GM21423 (cell line): ENCODE measurements at regions not wholly inside any gene's neighbourhood (a gene's known extent, or its start where the extent isn't known, plus 50 kb on each side); places are given as distances from the start of the nearest gene placed in this dataset.
"Not testable (repeated sequence)": the region's sequence is repeated elsewhere in the genome, so short reads cannot be mapped to it uniquely, and the experiment has no call there.

Experiments used
- ATAC-seq: cut with Tn5 transposase; IDR thresholded peaks from one replicate; pipeline ENCODE4 v1.9.1; 2021; ENCODE audit warnings: mild to moderate bottlenecking, moderate library complexity; ENCODE audit not compliant: unreplicated experiment

DNA sequence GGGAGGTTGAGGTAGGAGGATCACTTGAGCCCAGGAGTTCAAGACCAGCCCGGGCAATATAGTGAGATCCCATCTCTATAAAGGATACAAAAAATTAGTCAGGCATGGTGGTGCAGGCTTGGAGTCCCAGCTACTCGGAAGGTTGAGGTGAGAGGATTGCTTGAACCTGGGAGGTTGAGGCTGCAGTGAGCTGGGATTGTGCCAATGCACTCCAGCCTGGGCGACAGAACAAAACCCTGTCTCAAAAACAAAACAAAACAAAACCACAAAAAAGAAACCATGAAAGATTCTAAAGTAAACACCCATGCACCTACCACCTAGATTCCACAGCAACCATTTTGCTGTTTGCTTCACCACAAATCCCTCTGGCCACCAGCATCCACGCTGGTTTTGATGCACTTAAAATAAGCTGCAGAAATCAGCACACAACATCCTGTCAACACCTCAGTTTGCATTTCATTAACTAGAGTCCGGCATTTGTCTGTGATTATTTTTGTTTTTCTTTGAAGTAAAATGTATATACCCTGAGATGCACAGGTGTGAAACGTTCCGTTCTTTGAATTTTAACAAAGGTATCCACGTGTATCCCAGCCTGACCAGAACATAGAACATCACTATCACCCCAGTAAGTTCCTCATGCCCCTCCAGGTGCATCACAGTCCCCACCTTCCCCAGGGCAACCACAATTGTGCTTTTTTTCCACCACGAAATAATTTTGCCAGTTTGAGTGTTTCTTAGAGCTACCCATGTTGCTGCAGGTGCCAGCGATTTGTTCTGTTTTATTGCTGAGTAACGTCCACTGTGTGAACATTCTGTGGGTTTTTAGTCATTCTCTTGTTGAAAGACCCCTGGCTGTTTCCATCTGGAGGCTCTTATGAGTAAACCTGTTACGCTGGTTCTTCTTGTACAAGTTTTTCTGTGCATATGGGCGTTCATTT is 191.5 kb downstream of the SEC14L1 start:
- ATAC-seq, result no peak

DNA sequence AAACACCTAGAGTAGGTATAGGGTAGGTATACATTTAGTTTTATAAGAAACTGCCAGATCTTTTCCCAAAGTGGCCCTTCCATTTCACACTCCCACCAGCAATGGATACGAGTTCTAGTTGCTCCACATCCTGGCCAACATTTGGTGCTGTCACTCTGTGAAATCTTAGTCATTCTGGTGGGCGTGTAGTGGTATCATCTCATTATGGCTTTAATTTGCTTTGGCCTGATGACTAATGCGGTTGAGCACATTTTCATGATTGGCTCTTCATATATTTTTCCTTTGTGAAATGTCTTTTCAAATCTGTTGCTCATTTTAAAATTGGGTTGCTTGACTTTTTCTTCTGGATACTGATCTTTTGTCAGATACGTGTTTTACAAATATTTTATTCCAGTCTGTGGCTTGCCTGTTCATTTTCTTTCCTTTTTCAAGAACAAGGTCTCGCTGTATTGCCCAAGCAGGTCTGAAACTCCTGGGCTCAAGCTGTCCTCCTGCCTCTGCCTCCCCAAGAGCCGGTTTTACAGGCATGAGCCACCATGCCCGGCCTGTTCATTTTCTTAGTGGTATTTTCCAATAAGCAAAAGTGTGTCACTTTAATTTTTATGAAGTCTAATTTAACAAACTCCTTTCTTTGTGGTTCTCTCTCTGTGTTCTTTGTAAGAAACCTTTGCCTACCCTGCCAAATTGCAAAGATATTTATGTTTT is 192.4 kb downstream of the SEC14L1 start:
- ATAC-seq, result no peak

DNA sequence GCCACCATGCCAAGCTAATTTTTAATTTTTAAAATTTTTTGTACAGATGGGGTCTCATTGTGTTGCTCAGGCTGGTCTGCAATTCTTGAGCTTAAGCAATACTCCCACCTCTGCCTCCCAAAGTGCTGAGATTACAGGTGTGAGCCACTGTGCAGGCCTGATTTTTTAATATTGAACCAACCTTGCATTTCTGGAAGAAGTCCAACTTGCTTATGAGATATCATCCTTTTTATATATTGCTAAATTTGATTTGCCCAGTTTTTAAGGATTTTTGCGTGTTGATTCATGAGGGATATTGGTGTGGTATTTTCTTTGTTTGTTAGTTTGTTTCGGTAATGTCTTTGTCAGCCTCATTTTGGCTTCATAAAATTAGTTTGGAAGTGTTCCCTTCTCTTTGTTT is 196.4 kb downstream of the SEC14L1 start:
- no peak for ATAC-seq

DNA sequence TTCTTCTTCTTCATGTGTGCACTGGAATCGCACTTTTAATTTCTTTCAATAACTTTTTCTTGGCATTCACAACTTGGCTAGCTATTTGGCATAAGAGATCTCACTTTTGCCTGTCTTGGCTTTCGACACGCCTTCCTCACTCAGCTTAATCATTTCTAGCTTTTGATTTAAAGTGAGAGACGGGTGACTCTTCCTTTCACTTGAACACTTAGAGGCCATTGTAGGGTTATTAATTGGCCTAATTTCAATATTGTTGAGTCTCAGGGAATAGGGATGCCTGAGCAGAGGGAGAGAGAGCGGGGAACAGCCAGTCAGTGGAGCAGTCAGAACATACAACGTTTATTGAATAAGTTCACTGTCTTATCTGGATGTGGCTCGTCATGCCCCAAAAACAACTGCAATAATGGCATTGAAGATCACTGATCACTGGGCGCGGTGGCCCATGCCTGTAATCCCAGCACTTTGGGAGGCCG is 200.3 kb downstream of the SEC14L1 start:
- ATAC-seq, result no peak

DNA sequence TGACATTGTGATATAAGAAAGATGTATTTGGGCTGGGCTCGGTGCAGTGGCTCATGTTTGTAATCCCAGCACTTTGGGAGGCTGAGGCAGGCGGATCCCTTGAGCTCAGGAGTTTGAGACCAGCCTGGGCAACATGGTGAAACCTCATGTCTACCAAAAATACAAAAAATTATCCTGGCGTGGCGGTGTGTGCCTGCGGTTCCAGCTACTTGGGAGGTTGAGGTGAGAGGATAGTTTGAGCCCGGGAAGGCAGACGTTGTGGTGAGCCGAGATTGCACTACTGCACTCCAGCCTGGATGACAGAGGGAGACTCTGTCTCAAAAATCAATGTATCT is 201.9 kb downstream of the SEC14L1 start:
- not testable (repeated sequence) for ATAC-seq

DNA sequence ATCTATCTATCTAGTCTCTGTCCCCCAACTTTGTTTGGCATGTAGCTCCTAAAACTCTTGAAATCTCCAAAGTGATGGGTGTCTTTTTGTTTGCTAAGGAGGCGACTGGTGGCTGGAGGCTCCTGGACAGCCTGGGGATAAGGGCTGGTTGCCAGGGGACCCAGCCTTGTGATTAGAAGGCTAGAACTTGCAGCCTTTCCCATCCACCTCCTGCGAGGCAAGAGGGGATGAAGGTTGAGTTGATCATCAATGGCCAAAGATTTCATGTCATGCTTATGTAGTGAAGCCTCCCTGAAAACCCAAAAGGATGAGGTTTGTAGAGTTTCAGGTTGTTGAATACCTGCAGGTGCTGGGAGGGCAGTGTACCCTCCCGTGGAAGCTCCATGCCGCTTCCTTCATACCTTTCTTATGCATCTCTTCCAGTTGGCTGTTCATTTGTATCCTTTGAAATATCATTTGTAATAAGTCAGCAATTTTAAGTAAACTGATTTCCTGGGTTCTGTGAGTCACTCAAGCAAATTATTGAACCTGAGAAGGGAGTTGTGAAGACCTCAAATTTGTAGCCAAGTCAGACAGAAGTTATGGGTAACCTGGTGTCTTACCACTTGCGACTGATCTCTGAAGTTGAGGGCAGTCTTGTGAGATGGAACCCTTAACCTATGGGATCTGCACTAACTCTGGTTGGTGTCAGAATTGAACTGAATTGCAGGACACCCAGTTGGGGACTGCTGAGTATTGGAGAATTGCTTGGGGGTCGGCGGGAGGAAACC is 202.4 kb downstream of the SEC14L1 start:
- ATAC-seq, result no peak

DNA sequence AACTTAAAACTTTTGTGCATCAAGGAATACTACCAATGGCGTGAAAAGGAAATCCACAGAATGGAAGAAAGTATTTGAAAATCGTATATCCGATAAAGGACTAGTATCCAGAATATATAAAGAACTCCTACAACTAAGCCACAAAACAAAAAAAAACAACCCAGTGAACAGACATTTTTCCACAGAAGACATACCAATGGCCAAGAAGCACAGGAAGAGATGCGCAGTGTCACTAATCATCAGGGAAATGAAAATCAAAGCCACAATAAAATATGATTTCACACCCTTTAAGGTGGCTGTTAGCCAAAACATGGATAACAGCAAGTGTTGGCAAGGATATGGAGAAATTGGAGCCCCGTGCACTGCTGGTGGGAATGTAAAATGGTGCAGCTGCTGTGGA is 203.3 kb downstream of the SEC14L1 start:
- ATAC-seq, result no peak

DNA sequence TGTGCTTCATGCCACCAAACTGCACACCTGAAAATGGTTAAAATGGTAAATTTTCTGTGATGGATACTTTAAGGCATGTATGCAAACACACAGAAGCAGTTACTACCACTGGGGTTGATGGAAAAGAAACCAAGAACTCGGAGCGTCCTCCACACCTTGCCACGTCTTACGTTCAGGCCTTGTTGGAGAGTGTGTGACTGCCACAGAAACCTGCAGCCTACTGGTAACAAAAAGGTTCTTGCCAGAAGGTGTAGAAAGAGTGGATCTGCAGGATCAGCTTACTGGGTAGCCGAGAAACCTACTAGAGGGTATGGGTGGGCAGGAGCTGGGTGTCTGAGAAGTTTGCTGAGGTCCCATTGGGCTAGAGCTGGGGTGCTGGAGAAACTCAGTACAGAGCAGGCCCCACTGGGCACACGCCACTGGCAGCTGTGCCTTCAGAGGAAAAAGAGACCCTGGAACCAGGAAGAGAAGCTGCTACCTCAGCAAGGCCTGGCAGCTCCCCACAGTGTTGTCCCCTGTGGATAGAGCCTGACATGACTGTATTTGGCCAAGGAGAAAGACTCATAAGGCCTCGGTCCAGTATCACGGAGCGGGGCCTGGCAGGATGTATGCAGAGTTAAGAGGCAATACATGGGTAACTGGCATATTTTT is 204.6 kb downstream of the SEC14L1 start:
- no peak for ATAC-seq

DNA sequence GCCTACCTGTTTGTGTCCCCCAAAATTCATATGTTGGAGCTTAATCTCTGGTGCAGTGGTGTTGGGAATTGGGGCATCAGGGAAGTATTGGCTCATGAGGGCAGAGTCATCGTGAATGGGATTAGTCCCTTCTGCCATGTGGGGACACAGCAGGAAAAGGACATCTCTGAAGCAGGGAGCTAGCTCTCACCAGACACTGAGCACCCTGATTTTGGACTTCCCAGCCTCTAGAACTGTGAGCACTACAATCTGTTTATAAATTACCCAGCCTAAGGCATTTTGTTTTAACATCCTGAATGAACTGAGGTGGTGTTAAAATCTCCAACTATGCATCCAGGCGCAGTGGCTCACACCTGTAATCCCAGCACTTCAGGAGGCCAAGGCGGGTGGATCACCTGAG is 206.0 kb downstream of the SEC14L1 start:
- no peak for ATAC-seq

DNA sequence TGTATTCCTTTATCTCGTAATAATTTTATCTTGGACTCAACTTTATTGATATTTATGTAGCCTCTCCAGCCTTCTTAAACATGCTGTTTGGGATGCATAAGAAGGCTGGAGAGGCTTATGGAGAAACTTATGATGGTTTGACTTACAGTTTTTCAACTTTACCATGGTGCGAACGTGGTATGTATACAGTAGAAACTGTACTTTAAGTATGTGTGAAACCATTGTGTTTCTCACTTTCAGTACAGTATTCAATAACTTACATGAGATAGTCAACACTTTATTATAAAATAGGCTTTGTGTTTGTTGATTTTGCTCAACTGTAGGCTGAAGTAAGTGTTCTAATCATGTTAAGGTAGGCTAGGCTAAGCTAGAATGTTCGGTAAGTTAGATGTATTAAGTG is 206.8 kb downstream of the SEC14L1 start:
- ATAC-seq, result no peak

DNA sequence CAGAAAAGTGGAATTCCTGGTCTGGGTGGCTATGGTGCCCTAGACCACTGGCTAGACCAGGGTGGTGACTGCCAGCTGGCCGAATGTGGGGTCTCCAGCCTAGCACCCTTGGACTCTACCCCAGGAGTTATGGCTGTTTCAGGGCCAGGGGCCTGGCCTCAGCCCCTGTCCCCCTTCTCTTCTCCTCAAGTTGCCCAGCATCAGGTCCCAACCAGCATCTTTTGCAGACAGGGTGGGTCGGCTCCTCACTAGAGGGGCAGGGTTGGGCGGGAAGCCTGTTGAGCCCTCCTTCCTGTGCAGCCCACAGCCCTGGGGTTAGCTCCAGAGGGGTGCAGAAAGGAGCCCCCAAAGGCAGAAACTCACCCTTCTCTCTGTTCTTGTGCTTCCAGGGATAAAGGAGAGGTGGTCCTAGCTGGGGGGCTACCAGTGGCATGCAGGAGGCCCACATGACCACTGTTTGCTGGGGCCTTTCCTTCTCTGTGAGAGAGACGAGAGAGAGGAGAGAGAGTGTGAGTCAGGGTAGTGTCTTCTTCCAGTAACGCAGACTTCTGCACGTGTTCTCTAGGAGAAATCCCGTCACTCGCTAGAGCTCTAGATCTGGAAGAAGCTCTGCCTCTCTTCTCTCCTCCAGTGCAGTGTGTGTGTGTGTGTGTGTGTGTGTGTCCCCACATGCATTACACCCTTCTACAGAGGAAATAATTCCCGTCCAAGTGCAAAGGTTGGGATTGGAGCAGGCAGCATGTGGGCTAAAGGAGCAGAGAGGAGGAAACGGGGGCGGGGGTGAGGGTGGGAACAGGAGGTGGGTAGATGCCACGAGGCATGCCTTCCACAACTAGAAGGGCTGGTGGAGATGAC is 209.4 kb downstream of the SEC14L1 start:
- ATAC-seq, result no peak

DNA sequence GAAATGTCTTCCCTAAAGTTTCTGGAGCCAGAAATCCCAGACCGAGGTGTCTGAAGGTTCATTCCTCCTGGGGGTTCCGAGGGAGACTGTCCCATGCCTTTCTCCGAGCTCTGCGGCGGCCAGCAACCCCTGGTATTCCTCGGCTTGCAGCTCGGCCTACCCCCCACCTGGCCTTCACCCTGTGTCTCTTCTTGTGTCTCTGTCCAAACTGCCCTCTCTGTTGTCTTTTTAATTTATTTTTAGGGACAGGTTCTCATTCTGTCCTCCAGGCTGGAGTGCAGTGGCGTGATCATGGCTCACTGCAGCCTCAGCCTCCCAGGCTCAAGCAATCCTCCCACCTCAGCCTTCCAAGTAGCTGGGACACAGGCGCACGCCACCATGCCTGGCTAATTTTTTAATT is 211.7 kb downstream of the SEC14L1 start:
- ATAC-seq, result no peak

DNA sequence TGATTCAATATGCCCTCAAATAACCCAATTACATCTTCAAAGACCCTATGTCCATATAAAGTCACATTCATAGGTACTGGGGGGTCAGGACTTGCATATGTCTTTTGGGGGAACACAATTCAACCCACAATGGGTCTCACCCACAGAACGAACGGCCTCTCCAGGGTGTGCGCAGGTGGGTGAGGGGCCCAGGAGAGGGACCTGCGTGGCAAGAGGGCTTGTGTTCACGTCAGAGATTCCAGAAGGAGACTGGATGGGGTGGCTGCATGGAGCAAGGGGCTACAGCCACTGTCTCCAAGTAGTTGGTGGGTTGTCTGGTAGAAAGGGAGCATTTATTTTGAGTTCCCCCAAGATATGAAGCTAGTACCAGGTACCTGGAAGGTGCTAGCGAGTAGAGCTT is 212.2 kb downstream of the SEC14L1 start:
- no peak for ATAC-seq

DNA sequence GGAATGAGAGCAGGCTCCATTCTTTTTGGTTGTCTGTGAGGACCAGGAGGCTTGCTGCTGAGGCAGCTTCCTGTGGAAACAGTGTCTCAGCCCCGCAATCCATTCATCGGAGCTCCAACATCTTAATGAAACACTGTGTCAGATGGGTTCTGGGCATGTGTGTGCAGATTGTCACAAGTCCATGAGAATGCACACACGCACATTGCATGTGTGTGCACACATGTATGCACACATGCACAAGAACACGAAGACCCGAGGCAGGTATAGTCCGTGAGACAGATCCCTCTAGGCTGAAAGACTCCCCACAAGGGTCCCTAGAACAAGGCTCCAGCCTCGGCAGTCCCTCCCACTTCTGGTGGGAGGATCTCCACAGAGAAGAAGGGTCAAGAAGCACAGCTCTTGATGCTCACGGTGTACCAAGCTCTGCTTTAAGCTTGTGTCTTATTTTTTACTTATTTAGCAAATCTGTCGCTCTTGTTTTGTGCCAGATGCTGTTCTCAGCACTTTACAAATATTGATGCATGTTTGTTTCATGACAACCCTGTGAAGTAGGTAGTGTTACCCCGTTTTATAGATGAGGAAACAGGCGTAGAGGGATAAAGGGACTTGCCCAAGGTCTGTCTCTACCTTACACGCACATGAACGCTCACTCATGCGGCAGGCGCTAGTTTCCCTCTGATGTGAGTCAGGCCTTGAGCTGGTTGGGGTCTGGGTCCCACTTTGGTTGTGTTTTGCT is 213.1 kb downstream of the SEC14L1 start:
- ATAC-seq, result no peak

DNA sequence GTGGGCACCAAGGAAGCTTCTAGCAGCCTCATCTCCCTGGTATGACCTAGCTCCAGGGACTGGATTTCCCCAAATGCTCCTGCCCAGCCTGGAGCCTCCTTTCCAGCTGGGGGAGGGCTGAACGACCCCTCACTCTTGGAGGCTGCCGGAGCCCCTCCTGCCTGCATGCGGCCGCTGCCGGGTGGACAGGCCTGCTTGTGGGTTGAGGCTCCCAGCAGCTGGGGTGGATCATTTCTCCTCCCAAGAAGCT is 213.6 kb downstream of the SEC14L1 start:
- no peak for ATAC-seq

DNA sequence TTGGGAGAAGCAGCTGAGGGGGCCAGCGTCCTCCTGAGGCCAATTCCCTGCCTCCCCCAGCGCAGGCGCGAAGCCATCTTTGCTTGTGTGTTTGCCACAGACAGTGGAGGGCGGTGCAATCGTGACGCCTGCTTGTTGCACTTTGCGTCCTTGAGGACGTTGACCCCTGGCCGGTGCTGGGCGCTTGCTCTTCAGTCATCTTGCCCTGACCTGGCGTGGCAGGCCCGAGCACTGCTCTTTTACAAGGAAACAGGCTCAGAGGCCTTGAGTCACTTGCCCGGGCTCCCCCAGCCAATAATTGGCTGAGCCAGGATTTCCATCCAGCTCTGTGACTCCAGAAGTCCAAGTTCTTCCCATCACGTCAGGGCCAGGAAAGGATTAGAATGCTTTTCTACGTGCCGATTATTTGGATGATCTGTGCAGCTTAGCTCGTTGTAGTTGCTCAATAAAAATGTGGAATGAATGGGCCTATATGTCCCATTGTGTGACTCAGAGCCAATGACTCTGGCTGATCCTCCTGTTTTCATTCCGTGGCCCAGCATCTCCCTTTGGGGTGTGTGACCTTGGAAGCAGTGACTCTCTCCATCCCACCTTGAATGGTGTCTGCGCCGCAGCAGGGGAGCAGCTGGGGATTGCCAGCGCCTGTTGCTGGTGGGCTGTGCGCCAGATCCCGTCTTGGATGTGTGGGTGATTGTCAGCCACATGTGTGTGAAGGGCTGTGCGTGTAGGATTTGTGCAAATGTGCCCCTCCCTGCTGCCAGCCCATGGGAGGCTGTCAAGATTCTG is 214.1 kb downstream of the SEC14L1 start:
- no peak for ATAC-seq

DNA sequence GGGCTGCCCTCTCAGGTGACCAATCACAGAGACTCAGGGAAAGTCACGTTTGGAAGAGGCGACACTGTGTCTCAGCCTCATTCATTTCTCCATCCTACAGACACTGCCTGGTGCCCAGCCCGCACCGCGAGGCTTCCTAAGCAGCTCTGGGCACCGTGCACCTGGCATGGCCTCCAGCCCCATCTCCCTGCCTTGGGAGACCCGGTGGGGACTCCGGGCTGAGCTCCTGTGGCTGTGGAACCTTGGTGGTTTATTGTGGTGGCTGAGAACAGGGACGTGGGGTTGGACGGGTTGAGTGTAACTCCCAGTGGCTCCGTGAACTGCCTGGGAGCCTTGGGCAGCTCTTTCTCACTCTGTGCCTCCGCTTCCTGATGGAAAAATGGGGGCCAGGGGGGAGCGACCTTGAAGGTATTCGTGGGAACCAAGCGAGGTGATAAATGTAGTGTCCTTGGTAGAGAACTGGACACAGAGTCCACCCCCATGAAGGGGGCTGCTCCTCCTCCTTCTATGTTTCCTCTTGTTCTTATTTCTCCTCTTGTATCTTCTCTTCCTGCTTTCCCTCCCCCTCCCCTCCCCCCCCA is 215.4 kb downstream of the SEC14L1 start:
- no peak for ATAC-seq

DNA sequence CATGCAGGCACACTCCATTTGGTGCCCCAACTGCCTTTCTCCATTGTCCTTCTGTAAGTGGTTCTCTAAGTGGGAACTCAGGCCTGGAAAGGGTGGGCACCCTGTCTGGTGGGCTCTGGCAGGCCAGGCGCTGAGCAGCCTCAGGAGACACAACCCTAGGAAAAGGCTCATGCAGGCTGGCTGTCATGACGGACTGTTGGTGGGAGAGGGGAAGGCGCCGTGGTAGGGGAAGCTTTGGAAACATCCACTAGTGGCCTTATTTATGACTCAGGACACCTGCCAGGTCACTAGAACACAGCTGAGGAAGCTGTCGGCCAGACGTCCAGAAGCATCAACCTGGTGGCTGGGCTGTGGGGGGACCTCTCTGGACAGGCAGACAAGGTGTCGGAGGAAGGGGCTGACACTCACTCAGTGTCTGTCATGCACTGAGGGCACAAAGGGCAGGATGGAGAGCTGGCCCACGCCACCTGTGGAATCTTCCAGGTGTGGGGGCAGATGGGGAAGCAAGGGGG is 216.0 kb downstream of the SEC14L1 start:
- ATAC-seq, result no peak
